CD4-positive, alpha-beta T cell treated with Interleukin-12 subunit alpha and Interleukin-12 subunit beta, for 1 hour (primary cell): ENCODE measurements at regions not wholly inside any gene's neighbourhood (a gene's known extent, or its start where the extent isn't known, plus 50 kb on each side); places are given as distances from the start of the nearest gene placed in this dataset.

Source experiments
- DNase-seq: peaks from one replicate; pipeline ENCODE4 v3.0.0-alpha.2; 2020

GRCh38 chr14:104522926-104523545, 56.5 kb upstream of the C14orf180 start:
- DNase-seq: no peak

GRCh38 chr14:104523546-104523935, 56.0 kb upstream of the C14orf180 start:
- no peak for DNase-seq

- no peak for DNase-seq
Observed at GRCh38 chr14:104524726-104525125, 54.8 kb upstream of the C14orf180 start.

GRCh38 chr14:104526723-104527645, 52.6 kb upstream of the C14orf180 start:
- no peak for DNase-seq

GRCh38 chr14:104527857-104528459, 51.6 kb upstream of the C14orf180 start:
- DNase-seq: no peak

- no peak for DNase-seq
Observed at GRCh38 chr14:104528496-104528895, 51.1 kb upstream of the C14orf180 start.
